Bronchial epithelial cell (primary cell): ENCODE measurements at regions not wholly inside any gene's neighbourhood (a gene's known extent, or its start where the extent isn't known, plus 50 kb on each side); places are given as distances from the start of the nearest gene placed in this dataset.

Experiments used
- DNase-seq: peaks from one replicate; pipeline ENCODE4 v3.0.0-alpha.2; 2010; ENCODE audit warnings: low read depth
- FAIRE-seq: peaks from 2 replicates; lab custom pipeline; 2011; peaks lifted over from hg19 to GRCh38; lab: Jason Lieb, UNC
- H3K27me3 ChIP-seq: 2 replicates; pipeline ENCODE4 v1.5.1; 2011; ENCODE audit warnings: low read length; ENCODE audit not compliant: control insufficient read depth, insufficient read depth
- H3K36me3 ChIP-seq: 2 replicates; pipeline ENCODE4 v1.5.1; 2011; ENCODE audit warnings: low read length; ENCODE audit not compliant: control insufficient read depth, insufficient read depth
- H3K4me3 ChIP-seq: 2 replicates; pipeline ENCODE4 v1.5.1; 2011; ENCODE audit warnings: mild to moderate bottlenecking, low read depth, low read length, control low read depth
- TF ChIP-seq, protein P1 (sequence below): IDR thresholded peaks from 2 replicates; pipeline ENCODE4 v1.5.1; 2011; ENCODE audit warnings: mild to moderate bottlenecking, moderate library complexity, low read length, control low read depth, inconsistent platforms; ENCODE audit not compliant: insufficient read depth, severe bottlenecking

DNA sequence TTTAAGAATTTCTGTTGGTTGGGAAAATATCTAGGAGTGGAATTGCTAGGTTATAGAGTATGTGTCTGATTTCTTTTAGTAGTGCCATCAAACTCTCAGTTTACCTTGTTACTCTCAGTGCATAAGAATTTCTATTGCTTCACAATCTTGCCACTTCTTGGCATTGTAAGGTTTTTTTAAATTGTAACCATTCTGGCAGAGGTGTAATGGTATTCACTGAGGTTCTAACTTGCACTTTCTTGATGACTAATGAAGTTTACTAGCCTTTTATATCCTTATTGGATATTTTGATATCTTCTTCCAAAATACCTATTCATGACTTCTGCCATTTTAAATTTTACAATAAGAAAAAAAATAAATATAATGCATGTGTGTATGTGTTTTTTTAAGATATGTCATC, 478.0 kb downstream of the NAV3 start:
- Histone ChIP-seq H3K27me3 (no peaks in the 10 kb centered on the region), H3K36me3 (no peaks in the 10 kb centered on the region), H3K4me3 (no peak overlapping the region)
- TF ChIP-seq, protein P1, sequence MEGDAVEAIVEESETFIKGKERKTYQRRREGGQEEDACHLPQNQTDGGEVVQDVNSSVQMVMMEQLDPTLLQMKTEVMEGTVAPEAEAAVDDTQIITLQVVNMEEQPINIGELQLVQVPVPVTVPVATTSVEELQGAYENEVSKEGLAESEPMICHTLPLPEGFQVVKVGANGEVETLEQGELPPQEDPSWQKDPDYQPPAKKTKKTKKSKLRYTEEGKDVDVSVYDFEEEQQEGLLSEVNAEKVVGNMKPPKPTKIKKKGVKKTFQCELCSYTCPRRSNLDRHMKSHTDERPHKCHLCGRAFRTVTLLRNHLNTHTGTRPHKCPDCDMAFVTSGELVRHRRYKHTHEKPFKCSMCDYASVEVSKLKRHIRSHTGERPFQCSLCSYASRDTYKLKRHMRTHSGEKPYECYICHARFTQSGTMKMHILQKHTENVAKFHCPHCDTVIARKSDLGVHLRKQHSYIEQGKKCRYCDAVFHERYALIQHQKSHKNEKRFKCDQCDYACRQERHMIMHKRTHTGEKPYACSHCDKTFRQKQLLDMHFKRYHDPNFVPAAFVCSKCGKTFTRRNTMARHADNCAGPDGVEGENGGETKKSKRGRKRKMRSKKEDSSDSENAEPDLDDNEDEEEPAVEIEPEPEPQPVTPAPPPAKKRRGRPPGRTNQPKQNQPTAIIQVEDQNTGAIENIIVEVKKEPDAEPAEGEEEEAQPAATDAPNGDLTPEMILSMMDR = no peak
- no peak for FAIRE-seq
- DNase-seq = peak; percentile 64

DNA sequence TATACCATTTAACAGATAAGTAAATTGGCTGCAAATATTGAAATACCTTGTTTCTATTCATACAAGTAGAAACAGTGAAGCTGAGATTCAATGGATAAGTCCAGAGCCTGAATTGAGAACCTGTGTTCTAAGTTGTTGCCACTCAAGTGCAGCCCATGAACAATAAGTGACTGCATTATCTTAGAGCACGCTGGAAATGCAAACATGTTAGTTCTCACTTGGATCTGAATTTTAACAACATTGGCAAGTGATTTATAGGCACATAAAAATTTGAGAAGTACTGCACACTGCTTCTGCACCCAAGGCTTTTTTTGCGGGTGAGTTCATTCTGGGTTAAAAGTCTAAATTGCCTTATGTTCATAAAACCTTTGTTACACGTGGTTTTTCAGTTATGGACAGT, 484.3 kb downstream of the NAV3 start:
- TF ChIP-seq, protein P1 = no peak
- DNase-seq (no peak), FAIRE-seq (no peak)
- Histone ChIP-seq H3K4me3 (no peak overlapping the region), H3K27me3 (no peaks in the 10 kb centered on the region), H3K36me3 (no peaks in the 10 kb centered on the region)

DNA sequence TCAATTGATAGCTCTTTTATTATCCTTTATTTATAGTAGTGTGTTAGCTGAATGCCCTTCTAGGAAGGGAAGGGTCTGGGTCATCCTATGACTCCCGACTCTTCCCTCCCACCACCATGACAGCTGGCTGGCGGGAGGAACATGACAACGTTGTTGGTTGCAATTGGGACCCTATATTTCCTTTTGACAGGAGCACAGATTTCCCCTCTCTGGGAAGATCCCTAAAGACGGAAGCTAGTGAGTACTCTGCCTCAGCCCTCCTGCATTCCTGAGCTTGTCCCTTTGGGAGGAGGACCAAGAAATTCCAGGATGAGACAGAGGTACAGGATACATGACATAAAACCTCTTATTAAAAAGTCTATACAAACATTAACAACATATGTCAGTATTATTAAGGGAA, 485.4 kb downstream of the NAV3 start:
- FAIRE-seq (no peak), DNase-seq (no peak)
- H3K36me3 ChIP-seq = no peaks in the 10 kb centered on the region
- H3K4me3 ChIP-seq = no peak overlapping the region
- TF ChIP-seq, protein P1 = no peak
- no peaks in the 10 kb centered on the region for H3K27me3 ChIP-seq

DNA sequence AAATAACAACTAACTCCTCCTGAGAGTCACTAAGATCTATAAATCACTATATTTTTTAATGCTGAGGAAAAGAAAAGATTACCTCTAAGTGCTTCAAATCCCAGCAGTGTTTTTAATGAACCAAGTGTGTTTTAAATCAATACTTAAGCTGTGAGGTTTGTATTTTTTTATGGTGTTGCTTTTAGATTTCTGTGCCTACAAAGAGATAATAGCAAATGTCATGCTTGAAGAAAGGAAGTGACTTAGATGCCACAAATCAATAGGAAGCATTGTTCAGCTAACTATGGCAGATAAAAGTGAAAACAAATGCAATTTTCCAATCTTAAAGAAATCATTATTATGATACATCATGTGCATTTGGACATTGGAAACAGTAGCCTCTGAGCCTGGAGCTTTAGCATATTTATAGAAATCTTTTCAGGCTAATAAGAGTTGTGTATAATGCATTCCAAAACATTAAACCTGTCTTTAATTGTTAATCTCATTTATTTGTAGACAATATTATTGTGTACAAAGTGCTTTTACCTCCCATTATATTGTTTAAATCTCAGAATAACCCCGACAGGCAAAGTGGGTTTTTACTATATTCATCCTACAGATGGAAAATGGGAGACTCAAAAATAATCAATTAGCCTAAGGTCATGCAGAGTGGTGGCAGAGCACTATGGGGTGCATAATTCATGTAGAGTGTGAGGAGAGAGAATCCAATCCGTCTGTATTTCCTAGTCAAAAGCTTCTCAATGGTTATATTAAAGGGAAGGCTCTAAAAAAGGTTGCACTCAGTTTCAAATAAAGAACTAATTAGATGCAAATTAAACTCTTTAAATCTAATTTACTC, 486.2 kb downstream of the NAV3 start:
- FAIRE-seq = no peak
- TF ChIP-seq, protein P1 = no peak
- Histone ChIP-seq H3K27me3 (no peaks in the 10 kb centered on the region), H3K4me3 (no peak overlapping the region), H3K36me3 (no peaks in the 10 kb centered on the region)
- no peak for DNase-seq

DNA sequence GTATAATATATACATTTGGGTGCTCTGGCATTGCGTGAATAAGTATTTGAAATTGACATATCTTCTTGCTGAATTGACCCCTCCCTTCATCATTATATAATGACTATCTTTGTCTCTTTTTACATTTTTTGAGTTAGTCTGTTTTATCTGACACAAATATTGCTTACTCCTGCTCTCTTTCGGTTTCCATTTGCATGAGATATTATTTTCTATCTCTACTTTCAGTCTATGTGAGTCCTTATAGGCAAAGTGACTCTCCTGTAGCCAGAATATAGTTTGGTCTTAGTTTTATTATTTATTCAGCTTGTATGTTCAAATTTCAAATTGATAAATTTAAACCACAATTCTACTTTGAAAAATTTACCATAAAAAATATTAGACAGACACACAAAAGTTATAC, 491.0 kb downstream of the NAV3 start:
- Histone ChIP-seq H3K27me3 (no peaks in the 10 kb centered on the region), H3K4me3 (no peak overlapping the region), H3K36me3 (no peaks in the 10 kb centered on the region)
- TF ChIP-seq, protein P1 = no peak
- FAIRE-seq (no peak), DNase-seq (no peak)

DNA sequence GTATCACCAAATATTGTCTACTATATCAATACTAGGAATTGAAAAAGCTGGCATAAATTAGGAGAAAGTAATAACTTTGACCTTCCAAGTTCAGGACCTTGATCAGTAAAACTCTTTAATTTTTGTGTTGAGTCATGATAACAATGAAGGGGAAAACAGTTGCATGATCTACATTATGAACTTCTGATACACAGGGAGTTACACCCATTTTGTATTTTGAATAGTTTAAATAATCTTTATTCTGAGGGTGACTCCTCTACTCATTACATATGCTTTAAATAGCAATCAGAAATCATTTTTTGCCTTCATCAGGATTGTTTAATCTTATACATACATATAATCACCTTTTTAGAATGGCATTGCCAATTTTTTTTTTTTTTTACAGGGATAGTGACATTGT, 492.5 kb downstream of the NAV3 start:
- Histone ChIP-seq H3K4me3 (no peak overlapping the region), H3K36me3 (no peaks in the 10 kb centered on the region), H3K27me3 (no peaks in the 10 kb centered on the region)
- DNase-seq = no peak
- TF ChIP-seq, protein P1 = no peak
- no peak for FAIRE-seq
